HCT116 (cell line): ENCODE measurements at regions not wholly inside any gene's neighbourhood (a gene's known extent, or its start where the extent isn't known, plus 50 kb on each side); places are given as distances from the start of the nearest gene placed in this dataset.

Source experiments
- ATAC-seq: fragments of 200-7000 bp; cut with Tn5 transposase; 2 replicates; pipeline ENCODE4 v1.9.1; 2020; ENCODE audit warnings: mild to moderate bottlenecking, moderate library complexity
- BruUV-seq: library from RNA; stranded (reverse); fragments of 400-500 nt; replicated peaks from 2 replicates; lab custom pipeline; 2021; lab: Mats Ljungman, UMichigan
- CTCF ChIA-PET: fragments of 300-600 bp; sonication (Branson Sonifier 250); formaldehyde crosslinking; loops from one replicate; lab custom pipeline; 2021; ENCODE audit warnings: antibody characterized with exemption; lab: Charles Lee
- POLR2A ChIA-PET: fragments of 300-600, 350-600 bp; sonication (Branson Sonifier 250); formaldehyde crosslinking; loops from one replicate; lab custom pipeline; 2021; ENCODE audit warnings: antibody characterized with exemption; lab: Charles Lee
- RAD21 ChIA-PET, 2 experiments: fragments of 300-600 bp; sonication (Branson Sonifier 250); formaldehyde crosslinking; loops; one replicate each; lab custom pipeline; 2023; ENCODE audit warnings: low total read pairs in 2 of 2; ENCODE audit not compliant: uncharacterized antibody in 2 of 2, unreplicated experiment in 2 of 2, low non-redundant PET in 1 of 2; lab: Charles Lee
- DNase-seq: peaks from one replicate; pipeline ENCODE4 v3.0.0-alpha.2; 2010; ENCODE audit warnings: low read depth, low spot score
- H2AFZ ChIP-seq: fragments of 200-600 bp; shearing (Covaris generic), sonication (generic); 2 replicates; pipeline ENCODE4 v1.6.1; 2017; ENCODE audit warnings: low read depth, mixed run types, mixed read lengths, antibody characterized with exemption, low read length; ENCODE audit not compliant: poor library complexity, severe bottlenecking
- H3K27ac ChIP-seq: 2 replicates; pipeline ENCODE4 v1.5.1; 2012; ENCODE audit warnings: low read depth, low read length
- H3K27me3 ChIP-seq: fragments of 200-600 bp; sonication (generic); 2 replicates; pipeline ENCODE4 v1.6.1; 2016; ENCODE audit warnings: mixed run types, low read length, mixed read lengths; ENCODE audit not compliant: insufficient read depth
- H3K36me3 ChIP-seq, 2 experiments: fragments of 200-500 bp in 1 of 2; fragments of 200-600 bp in 1 of 2; sonication (Bioruptor generic) in 1 of 2; sonication (generic) in 1 of 2; 2 replicates each; pipeline versions ENCODE4 v1.5.1 to v1.6.1; 2014 to 2016; ENCODE audit warnings: low read length in 2 of 2, inconsistent platforms in 1 of 2, mixed read lengths in 1 of 2, mixed run types in 1 of 2; ENCODE audit not compliant: insufficient read depth in 2 of 2, control insufficient read depth in 1 of 2
- H3K4me1 ChIP-seq, 2 experiments: fragments of 200-600 bp in 1 of 2; sonication (generic) in 1 of 2; 2 replicates each; pipeline versions ENCODE4 v1.5.1 to v1.6.1; 2012 to 2017; ENCODE audit warnings: low read length in 2 of 2, inconsistent platforms in 1 of 2, mild to moderate bottlenecking in 1 of 2, mixed read lengths in 1 of 2, mixed run types in 1 of 2, moderate library complexity in 1 of 2; ENCODE audit not compliant: insufficient read depth in 2 of 2, control insufficient read depth in 1 of 2
- H3K4me2 ChIP-seq: fragments of 200-600 bp; sonication (generic); 2 replicates; pipeline ENCODE4 v1.6.1; 2017; ENCODE audit warnings: mixed run types, low read length, mixed read lengths
- H3K4me3 ChIP-seq, 2 experiments: fragments of 200-600 bp in 1 of 2; sonication (generic) in 1 of 2; replicated peaks in 1 of 2; 2 replicates each; pipeline ENCODE4 v1.5.1; 2011 to 2016; ENCODE audit warnings: low read length in 2 of 2, control low read depth in 1 of 2, low read depth in 1 of 2, mild to moderate bottlenecking in 1 of 2, mixed read lengths in 1 of 2, mixed run types in 1 of 2
- H3K79me2 ChIP-seq: fragments of 200-600 bp; sonication (generic); 2 replicates; pipeline ENCODE4 v1.6.1; 2017; ENCODE audit warnings: mild to moderate bottlenecking, mixed run types, low read length, moderate library complexity, mixed read lengths; ENCODE audit not compliant: insufficient read depth
- H3K9ac ChIP-seq: fragments of 200-600 bp; sonication (generic); 2 replicates; pipeline ENCODE4 v1.6.1; 2016; ENCODE audit warnings: low read length, mixed read lengths
- H3K9me2 ChIP-seq: fragments of 200-600 bp; sonication (generic), shearing (Covaris generic); 2 replicates; pipeline ENCODE4 v1.6.1; 2017; ENCODE audit warnings: mixed run types, mild to moderate bottlenecking, moderate library complexity; ENCODE audit not compliant: insufficient read depth
- H3K9me3 ChIP-seq, 2 experiments: fragments of 200-500 bp in 1 of 2; fragments of 200-600 bp in 1 of 2; sonication (Bioruptor generic) in 1 of 2; sonication (generic) in 1 of 2; 2 replicates each; pipeline ENCODE4 v1.6.1; 2014 to 2017; ENCODE audit warnings: low read length in 2 of 2, mixed read lengths in 2 of 2, inconsistent platforms in 1 of 2, low read depth in 1 of 2, mild to moderate bottlenecking in 1 of 2, mixed run types in 1 of 2, moderate library complexity in 1 of 2; ENCODE audit not compliant: control insufficient read depth in 1 of 2, insufficient read depth in 1 of 2
- H4K20me1 ChIP-seq: fragments of 200-600 bp; sonication (generic), shearing (Covaris generic); 2 replicates; pipeline ENCODE4 v1.6.1; 2017; ENCODE audit warnings: mixed run types, mild to moderate bottlenecking, moderate library complexity; ENCODE audit not compliant: insufficient read depth
- CBX3 ChIP-seq: IDR thresholded peaks from 2 replicates; pipeline ENCODE4 v1.6.1; 2012; ENCODE audit warnings: low read depth
- CTCF ChIP-seq, 3 experiments: fragments of 200-600 bp in 1 of 3; sonication (generic) in 1 of 3; IDR thresholded peaks in 2 of 3; conservative IDR thresholded peaks in 1 of 3; 2 replicates each; pipeline ENCODE4 v1.5.1; 2012 to 2017; ENCODE audit warnings: low read depth in 2 of 3, low read length in 2 of 3, antibody characterized with exemption in 1 of 3, borderline replicate concordance in 1 of 3, control low read depth in 1 of 3, mild to moderate bottlenecking in 1 of 3, mixed read lengths in 1 of 3, mixed run types in 1 of 3, moderate library complexity in 1 of 3; ENCODE audit not compliant: insufficient read depth in 1 of 3
- EGR1 ChIP-seq: IDR thresholded peaks from 2 replicates; pipeline ENCODE4 v1.6.1; 2012; ENCODE audit warnings: low read depth
- ELF1 ChIP-seq: IDR thresholded peaks from 2 replicates; pipeline ENCODE4 v1.6.1; 2012; ENCODE audit warnings: low read depth, borderline replicate concordance
- EZH2 ChIP-seq: fragments of 200-600 bp; sonication (generic); IDR thresholded peaks from 2 replicates; pipeline ENCODE4 v1.6.1; 2017; ENCODE audit warnings: antibody characterized with exemption, mixed run types
- POLR2A ChIP-seq: IDR thresholded peaks from 2 replicates; pipeline ENCODE4 v1.7.0; 2011; ENCODE audit warnings: borderline replicate concordance; ENCODE audit not compliant: insufficient read depth, insufficient read length; ENCODE audit errors: extremely low read depth
- POLR2AphosphoS5 ChIP-seq: IDR thresholded peaks from 2 replicates; pipeline ENCODE4 v1.6.1; 2011; ENCODE audit warnings: mild to moderate bottlenecking, low read depth, low read length, moderate library complexity
- RAD21 ChIP-seq: IDR thresholded peaks from 2 replicates; pipeline ENCODE4 v1.6.1; 2012; ENCODE audit warnings: low read depth, mild to moderate bottlenecking
- REST ChIP-seq: IDR thresholded peaks from 2 replicates; pipeline ENCODE4 v1.6.1; 2012; ENCODE audit warnings: low read depth
- ZBTB33 ChIP-seq: IDR thresholded peaks from 2 replicates; pipeline ENCODE4 v1.6.1; 2011; ENCODE audit warnings: mild to moderate bottlenecking, low read length, moderate library complexity; ENCODE audit not compliant: insufficient replicate concordance; ENCODE audit errors: extremely low read depth
- ZFX ChIP-seq: fragments of 450-650 bp; IDR thresholded peaks from 2 replicates; pipeline ENCODE4 v1.6.1; 2017
- intact Hi-C: fragments of 100-400 bp; cut with micrococcal nuclease; formaldehyde crosslinking; loops from 2 replicates; pipeline ENCODE4 v1.10.0; 2022

- TF ChIP-seq RAD21 (no peak), POLR2A (no peak), REST (no peak), ZBTB33 (no peak), EGR1 (no peak), CBX3 (no peak), ZFX (no peak), EZH2 (no peak), CTCF (IDR thresholded peaks at IDR 0.05 in 2 of 3, conservative IDR thresholded peaks at IDR 0.05 in 1 of 3; ENCODE audit: borderline replicate concordance in 1 of 3, insufficient read depth in 1 of 3, low read depth in 2 of 3, low read length in 2 of 3) (no peak), ELF1 (no peak), POLR2AphosphoS5 (no peak)
- RAD21 ChIA-PET, result no interaction called here
- no peaks in the 10 kb centered on the region for H3K79me2 ChIP-seq
- no peak overlapping the region for H3K4me2 ChIP-seq
- no peaks in the 10 kb centered on the region for H3K4me1 ChIP-seq
- DNase-seq, result no peak
- CTCF ChIA-PET, result no interaction called here
- no peak for ATAC-seq
- no peak overlapping the region for H2AFZ ChIP-seq
- POLR2A ChIA-PET, result no interaction called here
- intact Hi-C loops, result no loop called here
- no peak overlapping the region for H3K27ac ChIP-seq
- H4K20me1 ChIP-seq, result no peaks in the 10 kb centered on the region
- H3K9me3 ChIP-seq, result no peaks in the 10 kb centered on the region; a peak in 1 of 4 replicates
- H3K36me3 ChIP-seq, result no peaks in the 10 kb centered on the region
- no peak overlapping the region for H3K9ac ChIP-seq
- no peaks in the 10 kb centered on the region for H3K27me3 ChIP-seq
- H3K4me3 ChIP-seq, result no peak overlapping the region
- no peaks in the 10 kb centered on the region; the same call in 1 of the 2 replicates for H3K9me2 ChIP-seq
- BruUV-seq, result no TSS peak
Measured at GRCh38 chr6:110554966-110555460, 78.6 kb upstream of the SLC22A16 start.
